Islet of Langerhans (tissue), 1 donor: ENCODE measurements at regions not wholly inside any gene's neighbourhood (a gene's known extent, or its start where the extent isn't known, plus 50 kb on each side); places are given as distances from the start of the nearest gene placed in this dataset.

Experiments
- FAIRE-seq: peaks from one replicate; lab custom pipeline; 2011; peaks lifted over from hg19 to GRCh38; lab: Jason Lieb, UNC

DNA sequence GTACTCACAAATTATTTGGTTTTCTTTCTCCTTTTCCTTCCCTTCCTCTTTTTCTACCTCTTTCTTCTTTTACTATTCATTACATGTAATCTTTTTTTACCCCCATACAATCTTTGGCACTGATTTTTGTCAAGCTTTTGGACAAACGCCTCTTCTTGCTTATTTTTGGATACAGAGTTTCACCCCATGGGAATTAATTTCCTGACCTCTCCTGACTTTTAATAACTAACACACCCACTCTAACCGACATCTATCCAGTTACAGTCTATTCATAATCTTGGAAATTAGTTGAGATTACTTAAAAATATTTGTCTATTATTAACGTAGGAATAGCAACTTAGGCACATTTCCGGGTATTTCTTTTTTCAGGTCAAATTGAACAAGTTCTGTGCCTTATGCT, 101.2 kb downstream of the HDGFL1 start:
- FAIRE-seq: no peak

- no peak for FAIRE-seq
Measured at GRCh38 chr6:22673474-22673873, 104.1 kb downstream of the HDGFL1 start.

DNA sequence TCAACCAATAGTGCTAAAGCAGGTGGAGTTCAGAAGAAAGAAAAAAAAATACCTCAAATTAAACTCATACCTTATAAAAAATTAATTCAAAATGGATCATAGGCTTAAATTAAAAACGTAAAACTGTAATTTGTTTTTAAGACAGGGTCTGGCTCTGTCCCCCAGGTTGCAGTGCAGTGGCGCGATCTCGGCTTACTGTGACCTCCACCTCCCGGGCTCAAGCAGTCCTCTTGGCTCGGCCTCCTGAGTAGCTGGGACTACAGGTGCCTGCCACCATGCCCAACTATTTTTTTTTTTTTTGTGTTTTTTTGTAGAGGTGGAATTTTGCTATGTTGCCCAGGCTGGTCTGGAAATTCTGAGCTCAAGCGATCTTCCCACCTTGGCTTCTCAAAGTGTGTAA, 111.6 kb downstream of the HDGFL1 start:
- FAIRE-seq: no peak

- FAIRE-seq: no peak
Measured at GRCh38 chr6:22681761-22682160, 112.4 kb downstream of the HDGFL1 start.

- FAIRE-seq: no peak
Measured at GRCh38 chr6:22682979-22683378, 113.6 kb downstream of the HDGFL1 start.

GRCh38 chr6:22690446-22690845, 121.1 kb downstream of the HDGFL1 start:
- no peak for FAIRE-seq

DNA sequence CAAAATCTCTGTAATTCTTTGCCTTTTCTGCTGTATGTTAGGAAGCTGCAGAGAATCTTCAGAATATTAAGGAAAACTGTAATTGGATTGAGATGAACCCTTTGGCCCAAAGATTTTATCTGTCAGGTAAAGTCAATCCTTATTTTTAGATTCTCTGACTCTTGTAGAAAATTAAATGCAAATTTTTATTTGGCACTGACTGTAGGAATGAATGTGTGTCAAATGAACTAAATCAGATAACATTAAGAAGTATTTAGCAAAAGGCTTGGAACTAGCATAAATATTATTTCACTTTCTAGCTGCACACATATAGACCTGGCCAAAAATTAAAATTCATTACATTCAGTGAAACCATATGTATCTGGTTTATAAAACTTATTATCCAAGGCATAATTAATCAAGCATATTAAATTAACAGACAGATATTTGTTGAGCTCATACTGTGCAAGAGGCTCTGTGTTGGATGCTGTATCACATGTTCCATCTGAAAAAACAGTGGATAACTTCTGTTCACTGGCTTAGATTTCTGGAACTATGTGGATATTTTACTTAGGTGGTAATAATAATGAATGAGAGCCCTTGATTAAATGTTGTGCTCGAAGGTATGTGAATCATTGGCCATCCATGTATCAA, 124.8 kb downstream of the HDGFL1 start:
- no peak for FAIRE-seq

DNA sequence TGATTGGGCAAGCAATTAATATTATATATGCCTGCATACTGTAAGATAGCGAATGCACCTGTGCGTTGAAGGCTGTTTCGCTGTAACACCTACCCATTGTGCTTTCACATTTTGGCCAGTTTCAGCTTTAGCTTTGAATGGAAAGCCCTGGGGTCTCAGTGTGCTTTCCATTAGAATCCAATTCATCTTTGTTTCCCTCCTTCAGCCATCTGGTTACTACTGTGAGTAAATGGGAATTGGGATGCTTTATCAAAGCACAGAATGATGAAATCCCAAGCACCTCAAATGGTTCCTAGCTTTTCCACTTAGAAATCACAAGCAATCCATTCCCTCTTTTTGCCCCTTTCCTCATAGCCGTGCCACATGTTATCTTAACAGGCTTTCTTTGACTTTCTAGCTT, 127.1 kb downstream of the HDGFL1 start:
- no peak for FAIRE-seq

GRCh38 chr6:22697306-22697705, 127.9 kb downstream of the HDGFL1 start:
- FAIRE-seq: no peak

GRCh38 chr6:22699151-22699550, 129.8 kb downstream of the HDGFL1 start:
- no peak for FAIRE-seq

- no peak for FAIRE-seq
Measured at GRCh38 chr6:22706651-22707050, 137.3 kb downstream of the HDGFL1 start.

GRCh38 chr6:22708469-22708868, 139.1 kb downstream of the HDGFL1 start:
- no peak for FAIRE-seq

DNA sequence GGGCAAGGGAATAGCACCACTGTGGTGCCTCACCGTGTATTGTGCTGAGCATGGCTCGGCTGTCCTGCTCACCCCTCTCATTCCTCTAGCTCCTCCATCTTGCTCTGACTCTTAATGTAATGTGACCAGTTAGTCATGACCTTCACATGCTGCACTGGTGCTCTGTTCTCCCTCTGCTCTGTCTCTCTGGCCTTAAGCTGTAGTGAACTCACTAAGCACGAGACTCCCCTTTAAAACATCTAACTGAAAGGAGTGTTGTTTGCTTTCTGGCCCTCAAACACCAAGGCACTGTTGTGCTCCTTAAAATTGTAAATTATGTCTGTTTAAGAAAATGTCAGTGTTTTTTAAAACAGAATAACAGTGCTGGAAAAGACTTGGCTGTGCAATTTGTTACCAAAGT, 140.4 kb downstream of the HDGFL1 start:
- no peak for FAIRE-seq

- FAIRE-seq: no peak
Measured at GRCh38 chr6:22716721-22717120, 147.4 kb downstream of the HDGFL1 start.

DNA sequence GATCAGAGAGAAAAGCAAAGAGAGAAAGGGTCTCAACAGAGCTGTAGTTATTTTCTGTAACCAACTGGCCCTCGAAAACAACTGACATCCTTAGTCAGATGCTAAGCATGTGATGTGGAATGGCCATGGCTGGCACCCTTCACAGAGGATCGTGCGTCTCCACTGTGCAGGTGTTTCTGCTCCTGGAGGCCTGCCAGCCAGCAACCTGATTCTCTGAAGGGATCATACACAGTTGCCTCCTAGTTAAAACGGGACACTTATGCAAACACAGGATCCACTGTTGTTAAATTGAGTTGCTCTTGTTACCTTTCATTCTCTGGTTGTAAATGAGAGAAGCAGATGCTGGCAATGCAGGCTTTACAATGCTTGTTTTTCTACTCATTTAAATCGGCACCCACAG, 148.5 kb downstream of the HDGFL1 start:
- FAIRE-seq: no peak

DNA sequence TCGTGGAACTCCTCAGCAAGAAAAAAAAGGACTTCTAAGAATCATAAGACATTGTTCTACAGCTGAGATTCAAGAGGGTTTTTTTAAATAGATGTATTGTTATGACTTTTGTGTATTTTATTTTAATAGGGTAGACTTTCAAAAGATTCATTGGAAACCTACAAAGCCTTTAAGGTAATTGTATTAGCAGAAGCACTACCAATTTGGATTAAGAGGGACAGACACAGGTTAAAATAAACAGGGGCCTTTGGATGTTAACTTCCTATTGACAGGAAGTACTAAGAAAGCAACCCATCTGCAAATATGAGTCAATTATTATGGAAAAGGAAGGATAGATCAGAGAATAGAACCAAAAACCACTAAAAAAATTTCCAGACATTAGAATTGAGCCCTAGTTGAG, 153.5 kb downstream of the HDGFL1 start:
- FAIRE-seq: no peak

- no peak for FAIRE-seq
Measured at GRCh38 chr6:22726966-22727365, 157.6 kb downstream of the HDGFL1 start.

DNA sequence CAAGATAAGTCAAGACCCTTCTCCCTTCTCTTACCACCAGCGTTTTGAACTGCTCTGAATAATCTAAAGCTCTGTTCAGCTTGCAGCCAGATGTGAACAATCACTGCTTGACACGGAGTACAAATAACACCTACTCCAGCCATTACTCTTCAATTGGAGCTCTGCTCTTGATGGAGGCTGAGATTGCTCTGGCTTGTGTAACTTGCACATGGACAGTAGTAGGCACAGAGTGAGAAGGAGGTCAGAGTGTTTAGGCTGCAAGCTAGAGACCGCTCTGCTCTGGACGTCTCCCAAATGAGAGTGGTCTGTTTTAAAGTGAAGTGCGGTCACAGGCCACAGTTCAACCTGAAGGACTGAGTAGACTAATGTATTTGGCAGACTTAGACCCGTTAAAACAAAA, 158.3 kb downstream of the HDGFL1 start:
- no peak for FAIRE-seq

GRCh38 chr6:22732176-22732970, 163.0 kb downstream of the HDGFL1 start:
- FAIRE-seq: no peak

DNA sequence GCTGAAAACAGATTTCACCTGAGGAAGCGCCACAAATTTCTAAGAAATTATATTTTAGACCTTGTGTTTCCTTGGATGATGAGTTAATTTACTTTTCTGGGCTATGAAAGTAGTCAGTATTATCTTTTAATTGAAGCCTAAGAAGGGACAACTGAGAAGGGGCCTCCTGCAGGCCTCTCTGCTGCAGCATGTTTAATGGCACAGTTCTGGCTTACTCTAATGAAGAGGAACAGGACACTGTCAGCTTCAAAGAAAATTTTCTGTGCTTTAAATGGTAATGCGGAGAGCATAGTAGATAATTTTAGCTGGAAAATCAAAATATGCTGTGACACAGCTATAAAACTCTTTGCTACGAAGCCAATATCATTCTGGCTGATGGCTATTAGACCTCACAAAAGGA, 167.4 kb downstream of the HDGFL1 start:
- FAIRE-seq: no peak

GRCh38 chr6:22737331-22737730, 168.0 kb downstream of the HDGFL1 start:
- no peak for FAIRE-seq

DNA sequence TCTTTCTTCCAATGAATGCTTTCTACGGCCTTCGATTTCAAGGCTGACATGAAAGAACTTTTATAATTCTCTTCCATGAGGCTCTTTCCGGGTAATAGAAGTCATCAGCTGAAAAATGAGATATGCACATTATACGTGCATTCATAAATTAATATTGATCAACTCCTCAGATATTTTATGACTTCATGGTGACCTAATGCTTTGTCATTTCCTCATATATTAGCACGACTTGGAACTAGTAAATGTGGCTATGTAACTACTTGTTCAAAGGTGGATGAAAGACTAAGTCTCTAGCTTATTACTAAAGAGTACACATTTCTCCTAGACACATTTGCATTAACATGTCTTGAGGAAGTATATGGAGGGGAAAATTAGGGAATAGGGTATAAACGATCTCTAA, 168.8 kb downstream of the HDGFL1 start:
- FAIRE-seq: no peak

GRCh38 chr6:22747571-22747970, 178.2 kb downstream of the HDGFL1 start:
- no peak for FAIRE-seq

GRCh38 chr6:22748681-22749080, 179.3 kb downstream of the HDGFL1 start:
- no peak for FAIRE-seq
